OCI-LY7 (cell line): ENCODE measurements at regions not wholly inside any gene's neighbourhood (a gene's known extent, or its start where the extent isn't known, plus 50 kb on each side); places are given as distances from the start of the nearest gene placed in this dataset.

Experiments used
- BruUV-seq: library from RNA; stranded (reverse); fragments of 400-500 nt; replicated peaks from 2 replicates; lab custom pipeline; 2021; lab: Mats Ljungman, UMichigan
- CTCF ChIA-PET: fragments of 300-600 bp; sonication (Branson Sonifier 250); formaldehyde crosslinking; loops from one replicate; lab custom pipeline; 2022; ENCODE audit warnings: antibody characterized with exemption; ENCODE audit not compliant: unreplicated experiment; lab: Charles Lee
- POLR2A ChIA-PET: fragments of 300-600 bp; sonication (Branson Sonifier 250); formaldehyde crosslinking; loops from one replicate; lab custom pipeline; 2022; ENCODE audit warnings: antibody characterized with exemption; lab: Charles Lee
- DNase-seq: peaks from one replicate; pipeline ENCODE4 v3.0.0-alpha.2; 2015; ENCODE audit warnings: low spot score
- H2AFZ ChIP-seq: fragments of 200-600 bp; sonication (generic), shearing (Covaris generic); 2 replicates; pipeline ENCODE4 v1.6.1; 2014; ENCODE audit warnings: mild to moderate bottlenecking, antibody characterized with exemption, low read length, moderate library complexity
- H3K27ac ChIP-seq: fragments of 200-600 bp; sonication (generic); 2 replicates; pipeline ENCODE4 v1.5.1; 2014; ENCODE audit warnings: mixed run types, low read depth, mild to moderate bottlenecking, moderate library complexity, low read length, inconsistent platforms; ENCODE audit not compliant: poor library complexity, severe bottlenecking
- H3K36me3 ChIP-seq: fragments of 200-600 bp; sonication (generic); 2 replicates; pipeline ENCODE4 v1.6.1; 2014; ENCODE audit warnings: mild to moderate bottlenecking, antibody characterized with exemption, low read length, moderate library complexity, mixed read lengths; ENCODE audit not compliant: insufficient read depth
- H3K4me1 ChIP-seq: fragments of 200-600 bp; sonication (generic); 2 replicates; pipeline ENCODE4 v1.5.1; 2014; ENCODE audit warnings: mild to moderate bottlenecking, low read length; ENCODE audit not compliant: insufficient read depth, poor library complexity, severe bottlenecking
- H3K4me2 ChIP-seq: fragments of 200-600 bp; sonication (generic); 2 replicates; pipeline ENCODE4 v1.6.1; 2014; ENCODE audit warnings: mild to moderate bottlenecking, low read length
- H3K4me3 ChIP-seq: fragments of 200-600 bp; sonication (generic); 2 replicates; pipeline ENCODE4 v1.5.1; 2014; ENCODE audit warnings: mild to moderate bottlenecking, low read depth, low read length; ENCODE audit not compliant: poor library complexity, severe bottlenecking
- H3K79me2 ChIP-seq: fragments of 200-600 bp; sonication (generic); 2 replicates; pipeline ENCODE4 v1.6.1; 2016; ENCODE audit warnings: low read depth, mild to moderate bottlenecking, low read length, moderate library complexity, mixed read lengths; ENCODE audit not compliant: insufficient read depth
- H3K9me2 ChIP-seq: fragments of 200-600 bp; sonication (generic); 2 replicates; pipeline ENCODE4 v1.6.1; 2016; ENCODE audit warnings: mild to moderate bottlenecking, low read length, mixed read lengths; ENCODE audit not compliant: insufficient read depth
- H3K9me3 ChIP-seq: fragments of 200-600 bp; sonication (generic); 2 replicates; pipeline ENCODE4 v1.6.1; 2014; ENCODE audit warnings: mild to moderate bottlenecking, mixed run types, low read length, mixed read lengths
- H4K20me1 ChIP-seq: fragments of 200-600 bp; sonication (generic); 2 replicates; pipeline ENCODE4 v1.6.1; 2014; ENCODE audit warnings: mild to moderate bottlenecking, antibody characterized with exemption, low read length, moderate library complexity, mixed read lengths; ENCODE audit not compliant: insufficient read depth
- CTCF ChIP-seq: fragments of 200-600 bp; sonication (generic); conservative IDR thresholded peaks from 2 replicates; pipeline ENCODE4 v1.5.1; 2014; ENCODE audit warnings: mild to moderate bottlenecking, antibody characterized with exemption, low read length, moderate library complexity, mixed read lengths
- EZH2phosphoT487 ChIP-seq: fragments of 200-600 bp; sonication (generic); IDR thresholded peaks from 2 replicates; pipeline ENCODE4 v1.6.1; 2018; ENCODE audit warnings: low read depth, borderline replicate concordance, mild to moderate bottlenecking, mixed run types, antibody characterized with exemption, low read length, moderate library complexity, mixed read lengths
- intact Hi-C: fragments of 100-400 bp; cut with micrococcal nuclease; formaldehyde crosslinking; loops from one replicate; pipeline ENCODE4 v1.10.0; 2022; ENCODE audit not compliant: unreplicated experiment

DNA sequence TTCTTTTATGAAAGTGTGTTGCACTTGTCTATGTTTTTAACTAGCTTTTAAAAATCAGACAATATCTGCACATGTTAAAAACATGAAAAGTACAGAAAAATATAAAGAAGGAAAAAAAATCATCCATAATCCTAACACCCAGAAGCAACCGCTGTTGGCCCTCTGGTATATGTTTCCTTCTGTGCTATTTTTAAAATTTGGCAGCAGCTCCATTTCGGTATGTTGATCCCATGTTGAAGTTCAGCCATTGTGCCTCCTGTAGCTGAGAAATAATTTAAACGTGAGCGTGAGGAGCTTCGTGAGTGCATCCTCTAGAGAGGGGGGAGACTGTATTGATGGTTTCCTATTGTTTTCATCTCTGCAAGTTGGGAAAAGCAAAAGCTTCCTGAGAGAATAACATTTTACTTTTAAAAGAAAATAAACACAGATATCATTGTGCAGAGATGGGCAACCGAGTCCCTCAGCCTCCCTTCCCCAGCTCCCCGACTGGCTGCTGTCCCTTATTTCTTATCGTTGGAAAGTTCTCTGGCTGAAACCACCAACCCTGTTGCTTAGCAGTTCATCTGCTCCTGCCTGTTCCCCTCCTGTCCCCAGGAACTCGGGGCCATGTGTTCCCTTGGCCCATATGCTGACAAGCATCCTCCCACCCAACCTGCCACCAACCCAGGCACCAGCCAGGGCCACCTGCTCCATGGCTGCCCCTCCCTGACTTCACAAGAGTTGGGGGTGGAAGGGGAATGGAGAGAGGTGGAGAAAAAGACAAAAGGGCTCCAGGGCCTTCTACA is 499.1 kb upstream of the PODXL start:
- CTCF ChIA-PET, result no interaction called here
- intact Hi-C loops, result no loop called here

DNA sequence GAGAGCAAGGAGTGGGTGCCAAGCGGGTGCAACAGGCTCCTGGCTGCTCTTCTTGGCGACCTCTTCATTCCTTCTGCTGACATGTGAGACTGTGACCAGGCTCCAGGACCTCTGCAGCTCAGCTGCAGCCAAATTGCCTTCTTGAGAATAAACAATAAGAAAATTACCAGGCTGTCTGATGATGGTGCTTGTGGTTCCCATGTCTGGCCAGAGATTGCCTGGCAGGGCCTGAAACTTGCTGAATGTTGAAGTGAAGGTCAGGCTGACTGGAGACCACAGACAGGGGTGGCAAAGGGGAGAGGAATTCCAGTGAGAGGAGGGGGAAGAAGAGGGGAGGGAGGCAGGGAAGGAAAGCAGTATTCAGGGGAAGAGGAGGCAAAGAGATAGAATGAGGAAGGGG is 497.4 kb upstream of the PODXL start:
- intact Hi-C loops, result no loop called here
- Histone ChIP-seq H2AFZ (no peak overlapping the region), H3K4me2 (no peak overlapping the region), H4K20me1 (no peaks in the 10 kb centered on the region), H3K4me1 (no peaks in the 10 kb centered on the region), H3K79me2 (no peaks in the 10 kb centered on the region), H3K9me3 (no peaks in the 10 kb centered on the region), H3K36me3 (no peaks in the 10 kb centered on the region), H3K4me3 (no peak overlapping the region), H3K9me2 (no peaks in the 10 kb centered on the region), H3K27ac (no peak overlapping the region)
- TF ChIP-seq EZH2phosphoT487, result no peak
- TF ChIP-seq CTCF, result no peak
- no TSS peak for BruUV-seq
- POLR2A ChIA-PET, result interaction anchor here (0.5 kb wide), 1 partner anchor 915 kb away, joined by 3 read pairs; no protein-coding TSS in a partner anchor
- DNase-seq, result no peak
- CTCF ChIA-PET, result no interaction called here

More for the DNA sequence above, 499.1 kb upstream of the PODXL start:
- POLR2A ChIA-PET, result interaction anchor here (0.6 to 1.3 kb wide), 3 partner anchors 9 to 1131 kb away, joined by 3 read pairs; no protein-coding TSS in a partner anchor
- DNase-seq, result no peak
- H3K9me2 ChIP-seq, result no peaks in the 10 kb centered on the region
- no peak overlapping the region for H3K27ac ChIP-seq
- H2AFZ ChIP-seq, result no peak overlapping the region
- TF ChIP-seq EZH2phosphoT487, result no peak
- no peaks in the 10 kb centered on the region for H3K36me3 ChIP-seq
- no TSS peak for BruUV-seq
- H3K79me2 ChIP-seq, result no peaks in the 10 kb centered on the region
- no peaks in the 10 kb centered on the region for H4K20me1 ChIP-seq
- no peak overlapping the region for H3K4me3 ChIP-seq
- H3K9me3 ChIP-seq, result no peaks in the 10 kb centered on the region
- no peak overlapping the region for H3K4me2 ChIP-seq
- H3K4me1 ChIP-seq, result no peaks in the 10 kb centered on the region

DNA sequence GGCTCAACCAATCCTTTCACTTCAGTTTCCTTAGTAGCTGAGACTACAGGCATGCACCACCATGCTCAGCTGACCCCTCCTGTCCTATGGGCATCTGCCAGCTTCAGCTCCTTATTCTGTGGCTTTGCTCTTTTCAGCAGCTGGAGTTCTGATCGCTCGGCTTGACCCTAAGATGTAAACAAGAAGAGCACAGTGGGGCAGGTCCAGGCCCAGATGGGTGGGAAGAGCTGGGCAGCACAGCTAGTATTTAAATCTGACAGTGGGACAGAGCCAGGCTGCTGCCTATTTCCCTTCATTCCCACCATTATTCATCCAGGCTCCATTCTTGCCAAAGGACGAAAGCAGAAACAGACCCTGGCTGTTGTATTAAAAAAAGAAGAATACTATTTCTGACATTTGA is 494.9 kb upstream of the PODXL start:
- ChIA-PET POLR2A (interaction anchor here (0.6 kb wide), 1 partner anchor 202 kb away, joined by 4 read pairs; no protein-coding TSS in a partner anchor), CTCF (no interaction called here)
- H3K4me1 ChIP-seq, result no peaks in the 10 kb centered on the region
- no peak overlapping the region for H3K4me2 ChIP-seq
- DNase-seq, result no peak
- no peak overlapping the region for H3K27ac ChIP-seq
- intact Hi-C loops, result no loop called here
- no peaks in the 10 kb centered on the region for H4K20me1 ChIP-seq
- H3K9me3 ChIP-seq, result no peaks in the 10 kb centered on the region
- H3K36me3 ChIP-seq, result no peaks in the 10 kb centered on the region
- no peak overlapping the region for H3K4me3 ChIP-seq
- no TSS peak for BruUV-seq
- H2AFZ ChIP-seq, result no peak overlapping the region
- no peak for TF ChIP-seq EZH2phosphoT487
- TF ChIP-seq CTCF, result no peak
- no peaks in the 10 kb centered on the region for H3K9me2 ChIP-seq
- H3K79me2 ChIP-seq, result no peaks in the 10 kb centered on the region
